ENCODE measurements at regions not wholly inside any gene's neighbourhood (a gene's known extent, or its start where the extent isn't known, plus 50 kb on each side); places are given as distances from the start of the nearest gene placed in this dataset.

DNA sequence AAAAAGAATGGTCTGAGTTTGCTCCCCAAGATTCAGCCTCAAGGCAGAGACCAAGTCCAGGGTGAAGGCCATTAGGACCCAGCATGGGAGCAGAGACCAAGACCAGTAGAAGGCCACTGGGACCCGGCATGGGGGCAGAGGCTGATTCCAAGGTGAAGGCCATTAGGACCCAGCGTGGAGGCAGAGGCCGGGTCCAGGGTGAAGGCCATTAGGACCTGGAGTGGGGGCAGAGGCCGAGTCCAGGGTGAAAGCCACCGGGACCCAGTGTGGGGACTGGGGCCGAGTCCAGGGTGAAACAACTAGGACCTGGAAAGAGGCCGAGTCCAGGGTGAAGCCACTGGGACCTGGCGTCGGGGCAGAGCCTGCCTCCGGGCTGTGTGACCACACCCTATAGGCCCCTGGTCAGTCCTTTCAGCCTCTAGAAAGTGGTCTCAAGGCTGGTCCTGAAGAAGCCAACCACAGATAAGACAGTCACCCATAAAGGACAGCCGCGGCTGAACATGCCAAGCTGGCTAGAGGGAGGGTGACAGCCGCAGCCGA lies 113.8 kb upstream of the SALL3 start:
- no peak for DNase-seq (ENCODE audit: low read depth)
- TF ChIP-seq POLR2A (IDR thresholded peaks at IDR 0.05; ENCODE audit: extremely low read depth, insufficient read length): no peak
- TF ChIP-seq, protein P1, sequence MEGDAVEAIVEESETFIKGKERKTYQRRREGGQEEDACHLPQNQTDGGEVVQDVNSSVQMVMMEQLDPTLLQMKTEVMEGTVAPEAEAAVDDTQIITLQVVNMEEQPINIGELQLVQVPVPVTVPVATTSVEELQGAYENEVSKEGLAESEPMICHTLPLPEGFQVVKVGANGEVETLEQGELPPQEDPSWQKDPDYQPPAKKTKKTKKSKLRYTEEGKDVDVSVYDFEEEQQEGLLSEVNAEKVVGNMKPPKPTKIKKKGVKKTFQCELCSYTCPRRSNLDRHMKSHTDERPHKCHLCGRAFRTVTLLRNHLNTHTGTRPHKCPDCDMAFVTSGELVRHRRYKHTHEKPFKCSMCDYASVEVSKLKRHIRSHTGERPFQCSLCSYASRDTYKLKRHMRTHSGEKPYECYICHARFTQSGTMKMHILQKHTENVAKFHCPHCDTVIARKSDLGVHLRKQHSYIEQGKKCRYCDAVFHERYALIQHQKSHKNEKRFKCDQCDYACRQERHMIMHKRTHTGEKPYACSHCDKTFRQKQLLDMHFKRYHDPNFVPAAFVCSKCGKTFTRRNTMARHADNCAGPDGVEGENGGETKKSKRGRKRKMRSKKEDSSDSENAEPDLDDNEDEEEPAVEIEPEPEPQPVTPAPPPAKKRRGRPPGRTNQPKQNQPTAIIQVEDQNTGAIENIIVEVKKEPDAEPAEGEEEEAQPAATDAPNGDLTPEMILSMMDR (IDR thresholded peaks at IDR 0.05; ENCODE audit: low read depth, low read length): no peak
- TF ChIP-seq MYC (IDR thresholded peaks at IDR 0.05; ENCODE audit: low read depth, low read length): no peak
- TF ChIP-seq, protein P2, sequence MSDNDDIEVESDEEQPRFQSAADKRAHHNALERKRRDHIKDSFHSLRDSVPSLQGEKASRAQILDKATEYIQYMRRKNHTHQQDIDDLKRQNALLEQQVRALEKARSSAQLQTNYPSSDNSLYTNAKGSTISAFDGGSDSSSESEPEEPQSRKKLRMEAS (IDR thresholded peaks at IDR 0.05; ENCODE audit: low read depth, low read length): no peak
- no peak overlapping the region for H3K4me3 ChIP-seq (ENCODE audit: low read depth, low read length)

DNA sequence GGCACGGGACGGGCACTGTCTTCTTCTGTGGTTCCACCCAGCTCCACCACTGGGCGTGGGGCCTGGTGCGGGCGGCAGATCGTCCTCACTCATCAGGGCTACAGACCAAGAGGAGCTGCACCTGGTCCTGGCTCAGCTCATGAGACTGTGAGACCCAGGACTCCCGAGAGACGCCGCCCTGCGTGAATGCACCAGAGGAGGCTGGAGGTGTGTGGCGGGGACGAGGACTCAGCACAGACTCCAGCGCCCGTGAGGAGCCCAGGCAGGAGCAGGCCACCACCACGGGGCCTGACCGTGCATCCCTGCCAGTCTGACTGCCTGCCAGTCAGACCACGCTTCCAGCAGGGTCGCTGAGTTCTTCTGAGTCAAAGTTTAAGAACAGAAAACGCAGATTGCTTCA lies 112.5 kb upstream of the SALL3 start:
- no peak for DNase-seq (ENCODE audit: low read depth)
- no peak for TF ChIP-seq MYC (IDR thresholded peaks at IDR 0.05; ENCODE audit: low read depth, low read length)
- TF ChIP-seq, protein P2 (IDR thresholded peaks at IDR 0.05; ENCODE audit: low read depth, low read length): no peak
- TF ChIP-seq, protein P1 (IDR thresholded peaks at IDR 0.05; ENCODE audit: low read depth, low read length): no peak
- TF ChIP-seq POLR2A (IDR thresholded peaks at IDR 0.05; ENCODE audit: extremely low read depth, insufficient read length): no peak
- H3K4me3 ChIP-seq (ENCODE audit: low read depth, low read length): no peak overlapping the region

DNA sequence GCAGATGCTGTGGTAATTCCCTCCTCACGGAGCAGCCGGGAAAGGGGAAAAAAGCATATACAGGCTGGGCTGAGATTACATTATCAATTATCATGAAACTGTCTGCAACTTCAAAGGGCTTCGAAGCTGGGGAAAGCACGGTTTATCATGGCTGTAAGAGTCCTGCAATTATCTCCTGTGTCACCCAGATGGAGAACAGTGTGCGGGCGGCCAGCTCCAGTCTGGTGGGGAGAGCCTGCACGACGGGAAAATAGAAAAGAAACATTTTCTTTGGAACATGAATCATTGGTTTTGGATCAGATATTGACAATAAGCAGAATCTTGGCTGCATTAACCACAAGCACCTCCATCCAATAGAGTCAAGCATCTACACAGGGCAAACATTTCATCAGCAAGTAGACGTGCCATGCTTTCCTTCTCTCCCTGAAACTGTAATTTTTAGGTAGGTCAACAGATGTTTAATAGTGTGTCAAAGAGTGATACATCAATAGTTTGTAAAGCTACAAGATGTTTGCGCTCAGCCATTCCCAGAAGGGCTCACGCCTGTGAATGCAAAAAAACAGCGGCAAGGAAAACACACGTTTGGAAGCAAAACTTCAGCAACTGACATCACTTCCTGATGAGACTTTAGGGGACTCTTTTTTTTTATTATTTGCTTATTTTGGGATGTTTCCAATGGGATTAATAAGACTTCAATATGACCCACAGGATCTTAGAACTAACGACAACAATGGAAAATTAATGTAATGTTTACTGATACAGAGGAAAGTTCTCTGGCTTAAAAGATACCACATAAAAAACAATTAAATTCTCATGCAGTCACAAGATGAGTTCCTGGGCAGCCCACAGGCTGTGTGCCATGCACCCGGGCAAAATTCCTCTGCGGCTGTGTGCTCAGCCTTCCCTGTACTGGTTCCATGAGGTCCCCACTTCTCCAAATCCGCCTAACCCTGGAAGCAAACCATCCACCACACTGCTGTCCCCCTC lies 111.0 kb upstream of the SALL3 start:
- DNase-seq (ENCODE audit: low read depth): no peak
- H3K4me3 ChIP-seq (ENCODE audit: low read depth, low read length): no peak overlapping the region
- TF ChIP-seq MYC (IDR thresholded peaks at IDR 0.05; ENCODE audit: low read depth, low read length) (no peak), POLR2A (IDR thresholded peaks at IDR 0.05; ENCODE audit: extremely low read depth, insufficient read length) (no peak)
- TF ChIP-seq, protein P2 (IDR thresholded peaks at IDR 0.05; ENCODE audit: low read depth, low read length): no peak
- TF ChIP-seq, protein P1 (IDR thresholded peaks at IDR 0.05; ENCODE audit: low read depth, low read length): no peak

DNA sequence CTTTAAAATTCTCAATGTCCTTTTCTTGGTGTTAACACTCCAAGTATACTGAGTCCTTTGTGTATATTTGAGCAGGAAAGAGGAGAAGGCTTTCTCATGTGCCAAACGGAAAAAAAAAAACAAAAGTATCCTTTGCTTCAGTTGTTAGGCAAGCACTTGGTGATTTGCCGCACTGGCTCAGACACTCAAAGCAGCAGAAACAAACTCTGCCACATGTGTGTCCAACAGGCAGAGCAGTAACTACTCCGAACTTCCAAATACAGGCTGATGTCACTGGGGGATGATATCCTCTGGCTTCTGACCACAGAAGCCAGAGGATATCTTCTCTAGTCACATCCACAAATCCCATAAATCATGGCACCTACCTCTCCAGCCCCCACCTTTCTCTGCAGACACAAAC lies 108.0 kb upstream of the SALL3 start:
- H3K4me3 ChIP-seq (ENCODE audit: low read depth, low read length): no peak overlapping the region
- no peak for DNase-seq (ENCODE audit: low read depth)
- TF ChIP-seq POLR2A (IDR thresholded peaks at IDR 0.05; ENCODE audit: extremely low read depth, insufficient read length): no peak
- TF ChIP-seq, protein P2 (IDR thresholded peaks at IDR 0.05; ENCODE audit: low read depth, low read length): no peak
- TF ChIP-seq, protein P1 (IDR thresholded peaks at IDR 0.05; ENCODE audit: low read depth, low read length): no peak
- no peak for TF ChIP-seq MYC (IDR thresholded peaks at IDR 0.05; ENCODE audit: low read depth, low read length)

DNA sequence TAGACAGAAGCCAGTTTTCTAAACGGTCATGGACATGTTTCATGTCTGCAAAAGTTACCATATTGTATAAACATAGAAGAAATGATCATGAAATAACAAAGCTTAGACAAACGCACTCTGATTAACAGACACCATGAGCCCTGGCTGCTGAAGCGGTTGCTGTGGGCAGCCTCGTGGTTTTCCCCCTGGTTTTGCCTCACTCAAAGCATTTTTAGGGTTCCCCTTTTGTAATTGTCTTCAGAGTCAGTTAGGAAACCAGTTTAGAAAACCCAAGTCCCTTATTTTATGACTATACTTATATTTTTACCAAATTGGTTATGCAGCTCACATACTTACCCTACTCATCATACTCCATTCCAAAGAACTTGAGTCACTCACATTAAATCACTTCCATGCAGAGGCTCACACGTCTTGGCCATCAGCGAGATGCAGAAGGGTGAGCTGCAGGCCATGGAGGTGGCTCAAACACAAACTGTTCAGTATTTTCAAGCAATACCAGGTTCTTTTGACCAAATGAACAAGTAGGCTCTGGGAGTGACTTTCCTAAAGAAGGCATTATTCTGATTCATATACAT lies 105.6 kb upstream of the SALL3 start:
- peak; percentile 49 for DNase-seq (ENCODE audit: low read depth)
- TF ChIP-seq, protein P1 (IDR thresholded peaks at IDR 0.05; ENCODE audit: low read depth, low read length): no peak
- no peak for TF ChIP-seq POLR2A (IDR thresholded peaks at IDR 0.05; ENCODE audit: extremely low read depth, insufficient read length)
- TF ChIP-seq, protein P2 (IDR thresholded peaks at IDR 0.05; ENCODE audit: low read depth, low read length): no peak
- no peak for TF ChIP-seq MYC (IDR thresholded peaks at IDR 0.05; ENCODE audit: low read depth, low read length)
- no peak overlapping the region for H3K4me3 ChIP-seq (ENCODE audit: low read depth, low read length)
